ENCODE measurements at regions not wholly inside any gene's neighbourhood (a gene's known extent, or its start where the extent isn't known, plus 50 kb on each side); places are given as distances from the start of the nearest gene placed in this dataset.

- H3K27me3 ChIP-seq: no peaks in the 10 kb centered on the region
- H3K27ac ChIP-seq: no peak overlapping the region
- H3K4me3 ChIP-seq: no peak overlapping the region
- H3K36me3 ChIP-seq: no peaks in the 10 kb centered on the region
- no peak for DNase-seq
- no peaks in the 10 kb centered on the region for H3K4me1 ChIP-seq
- TF ChIP-seq POLR2A (IDR thresholded peaks at IDR 0.05): no peak
- TF ChIP-seq, protein P1, sequence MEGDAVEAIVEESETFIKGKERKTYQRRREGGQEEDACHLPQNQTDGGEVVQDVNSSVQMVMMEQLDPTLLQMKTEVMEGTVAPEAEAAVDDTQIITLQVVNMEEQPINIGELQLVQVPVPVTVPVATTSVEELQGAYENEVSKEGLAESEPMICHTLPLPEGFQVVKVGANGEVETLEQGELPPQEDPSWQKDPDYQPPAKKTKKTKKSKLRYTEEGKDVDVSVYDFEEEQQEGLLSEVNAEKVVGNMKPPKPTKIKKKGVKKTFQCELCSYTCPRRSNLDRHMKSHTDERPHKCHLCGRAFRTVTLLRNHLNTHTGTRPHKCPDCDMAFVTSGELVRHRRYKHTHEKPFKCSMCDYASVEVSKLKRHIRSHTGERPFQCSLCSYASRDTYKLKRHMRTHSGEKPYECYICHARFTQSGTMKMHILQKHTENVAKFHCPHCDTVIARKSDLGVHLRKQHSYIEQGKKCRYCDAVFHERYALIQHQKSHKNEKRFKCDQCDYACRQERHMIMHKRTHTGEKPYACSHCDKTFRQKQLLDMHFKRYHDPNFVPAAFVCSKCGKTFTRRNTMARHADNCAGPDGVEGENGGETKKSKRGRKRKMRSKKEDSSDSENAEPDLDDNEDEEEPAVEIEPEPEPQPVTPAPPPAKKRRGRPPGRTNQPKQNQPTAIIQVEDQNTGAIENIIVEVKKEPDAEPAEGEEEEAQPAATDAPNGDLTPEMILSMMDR (IDR thresholded peaks at IDR 0.05): no peak
- H3K9me3 ChIP-seq: no peaks in the 10 kb centered on the region
Observed at GRCh38 chr12:19938031-19938430, 430.3 kb upstream of the PDE3A start.

DNA sequence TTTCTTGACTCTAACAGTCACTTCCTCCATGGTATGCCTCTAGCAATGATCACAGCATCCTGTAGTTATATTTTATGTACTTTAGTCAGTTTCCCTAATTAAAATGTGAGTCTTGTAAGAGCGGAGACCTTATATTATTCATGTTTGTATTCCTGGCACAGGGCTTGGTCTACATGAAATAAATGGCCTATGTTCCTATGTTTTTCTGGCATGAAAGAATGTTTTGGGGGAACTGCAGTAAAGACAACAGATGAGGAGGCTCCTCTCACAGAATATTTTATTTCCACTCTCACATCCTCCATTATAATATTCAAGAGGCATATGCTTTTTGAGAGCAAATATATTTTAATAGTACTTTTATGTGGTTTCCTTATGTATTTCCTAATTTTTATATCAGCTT, 429.8 kb upstream of the PDE3A start:
- TF ChIP-seq POLR2A (IDR thresholded peaks at IDR 0.05): no peak
- TF ChIP-seq, protein P1 (IDR thresholded peaks at IDR 0.05): no peak
- no peak for DNase-seq
- Histone ChIP-seq H3K27me3 (no peaks in the 10 kb centered on the region), H3K4me1 (no peaks in the 10 kb centered on the region), H3K4me3 (no peak overlapping the region), H3K27ac (no peak overlapping the region), H3K36me3 (no peaks in the 10 kb centered on the region), H3K9me3 (no peaks in the 10 kb centered on the region)

- no peaks in the 10 kb centered on the region for H3K27me3 ChIP-seq
- no peak for DNase-seq
- H3K4me1 ChIP-seq: no peaks in the 10 kb centered on the region
- H3K9me3 ChIP-seq: no peaks in the 10 kb centered on the region
- H3K4me3 ChIP-seq: no peak overlapping the region
- no peaks in the 10 kb centered on the region for H3K36me3 ChIP-seq
- no peak overlapping the region for H3K27ac ChIP-seq
- TF ChIP-seq POLR2A (IDR thresholded peaks at IDR 0.05): no peak
- TF ChIP-seq, protein P1 (IDR thresholded peaks at IDR 0.05): no peak
Observed at GRCh38 chr12:19940267-19940666, 428.1 kb upstream of the PDE3A start.

DNA sequence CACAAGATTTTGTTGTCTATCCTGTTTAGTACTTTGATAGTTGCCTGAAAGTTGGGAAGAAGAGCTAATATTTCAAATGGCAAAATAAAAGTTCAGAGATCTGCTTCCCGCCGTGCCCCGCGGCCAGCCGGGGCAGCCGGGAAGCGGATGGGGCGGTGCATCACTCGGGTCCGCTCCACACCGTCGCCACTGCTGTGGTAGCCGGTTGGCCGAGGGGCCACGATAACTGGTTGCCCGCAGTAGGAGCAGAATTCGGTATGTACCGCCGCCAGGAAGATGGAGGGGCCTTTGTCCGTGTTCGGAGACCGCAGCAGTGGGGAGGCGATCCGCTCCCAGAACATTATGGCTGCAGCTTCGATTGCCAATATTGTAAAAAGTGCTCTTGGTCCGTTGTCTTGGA, 427.2 kb upstream of the PDE3A start:
- H3K36me3 ChIP-seq: no peaks in the 10 kb centered on the region
- H3K9me3 ChIP-seq: no peaks in the 10 kb centered on the region
- H3K4me3 ChIP-seq: no peak overlapping the region
- no peaks in the 10 kb centered on the region for H3K27me3 ChIP-seq
- DNase-seq: no peak
- no peak overlapping the region for H3K27ac ChIP-seq
- TF ChIP-seq, protein P1 (IDR thresholded peaks at IDR 0.05): no peak
- TF ChIP-seq POLR2A (IDR thresholded peaks at IDR 0.05): no peak
- no peaks in the 10 kb centered on the region for H3K4me1 ChIP-seq

DNA sequence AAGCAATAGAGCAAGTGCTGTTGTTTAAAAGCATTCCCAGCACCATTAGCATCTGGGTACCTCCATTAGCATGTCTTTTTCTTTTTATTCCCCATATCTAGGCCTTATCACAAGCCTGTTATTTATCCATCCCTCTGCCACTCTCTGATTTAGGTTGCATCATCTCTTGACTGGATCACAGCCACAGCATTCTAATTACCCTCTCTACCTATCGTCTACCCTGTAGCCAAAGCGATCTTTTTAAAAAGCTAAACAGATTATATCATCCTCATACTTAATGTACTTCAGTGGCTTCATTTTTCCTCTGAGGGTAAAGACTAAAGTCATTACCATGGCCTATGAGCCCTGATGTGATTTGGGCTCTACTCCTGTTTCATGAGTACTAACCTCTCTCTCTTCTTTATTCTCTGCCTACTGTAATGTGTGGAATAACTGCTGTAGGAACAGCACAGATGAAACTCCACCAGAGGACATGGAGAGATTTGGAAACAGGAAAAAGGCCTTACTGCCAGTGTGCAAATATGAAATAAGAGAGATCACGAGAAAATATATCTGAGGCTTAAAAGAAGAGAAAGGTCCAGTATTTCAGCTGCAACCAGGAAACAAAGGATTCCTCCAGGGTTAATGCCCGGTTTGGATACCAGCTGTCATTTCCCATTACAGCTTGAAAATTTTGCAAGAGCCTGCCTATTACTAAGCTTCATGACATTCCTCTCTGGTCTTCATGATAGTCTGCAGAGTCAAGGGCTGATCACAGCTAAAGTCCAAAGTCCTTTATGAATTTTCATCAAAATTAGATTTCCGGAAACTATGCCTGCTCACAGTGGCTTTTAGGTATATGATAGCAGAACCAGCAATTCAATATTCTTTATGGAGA, 422.5 kb upstream of the PDE3A start:
- no peak for DNase-seq
- no peaks in the 10 kb centered on the region for H3K27me3 ChIP-seq
- no peaks in the 10 kb centered on the region for H3K9me3 ChIP-seq
- TF ChIP-seq, protein P1 (IDR thresholded peaks at IDR 0.05): no peak
- no peak for TF ChIP-seq POLR2A (IDR thresholded peaks at IDR 0.05)
- no peak overlapping the region for H3K4me3 ChIP-seq
- H3K36me3 ChIP-seq: no peaks in the 10 kb centered on the region
- H3K4me1 ChIP-seq: no peaks in the 10 kb centered on the region
- H3K27ac ChIP-seq: no peak overlapping the region

Measured in Peyer's patch (tissue), 4 donors.